Mammary epithelial cell (primary cell): ENCODE measurements at regions not wholly inside any gene's neighbourhood (a gene's known extent, or its start where the extent isn't known, plus 50 kb on each side); places are given as distances from the start of the nearest gene placed in this dataset.

Source experiments
- CTCF ChIP-seq, 2 donors: IDR thresholded peaks in 1 of 2; conservative IDR thresholded peaks in 1 of 2; 2 replicates each; pipeline ENCODE4 v1.5.1; 2011 to 2012; ENCODE audit warnings: inconsistent platforms in 2 of 2, low read length in 2 of 2, mild to moderate bottlenecking in 2 of 2, control low read depth in 1 of 2, low read depth in 1 of 2; ENCODE audit not compliant: insufficient read depth in 1 of 2; ENCODE audit errors: extremely low read depth in 1 of 2
- EZH2 ChIP-seq: IDR thresholded peaks from 2 replicates; pipeline ENCODE4 v1.6.1; 2012; ENCODE audit warnings: low read length, inconsistent platforms, borderline replicate concordance

DNA sequence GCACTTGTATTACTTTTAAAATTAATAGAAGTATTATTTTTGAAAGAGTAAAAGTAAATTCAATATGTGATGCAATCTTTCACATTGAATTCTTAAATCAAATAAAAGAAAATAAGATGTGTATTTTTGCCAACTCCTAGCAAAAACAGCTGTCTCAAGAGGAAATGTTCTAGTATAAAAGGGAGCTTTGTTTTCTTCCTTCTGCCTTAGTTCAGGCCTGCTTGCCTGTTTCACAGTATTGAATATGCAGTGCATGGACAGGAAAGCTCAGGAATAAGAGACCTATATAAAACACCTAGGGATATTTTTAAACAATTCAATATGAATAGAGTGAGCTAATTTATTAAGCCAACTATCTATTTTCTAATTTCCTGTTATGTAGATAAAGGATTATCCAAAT is 294.8 kb upstream of the G2E3 start:
- TF ChIP-seq CTCF (conservative IDR thresholded peaks at IDR 0.05 in 1 of 2, IDR thresholded peaks at IDR 0.05 in 1 of 2; ENCODE audit: extremely low read depth in 1 of 2, insufficient read depth in 1 of 2, low read depth in 1 of 2, low read length in 2 of 2) (no peak), EZH2 (no peak)
